HG03280 (cell line): ENCODE measurements at regions not wholly inside any gene's neighbourhood (a gene's known extent, or its start where the extent isn't known, plus 50 kb on each side); places are given as distances from the start of the nearest gene placed in this dataset.
"Not testable (repeated sequence)": the region's sequence is repeated elsewhere in the genome, so short reads cannot be mapped to it uniquely, and the experiment has no call there.

Experiments
- ATAC-seq: cut with Tn5 transposase; IDR thresholded peaks from one replicate; pipeline ENCODE4 v1.9.1; 2021; ENCODE audit warnings: mild to moderate bottlenecking, moderate library complexity; ENCODE audit not compliant: unreplicated experiment

DNA sequence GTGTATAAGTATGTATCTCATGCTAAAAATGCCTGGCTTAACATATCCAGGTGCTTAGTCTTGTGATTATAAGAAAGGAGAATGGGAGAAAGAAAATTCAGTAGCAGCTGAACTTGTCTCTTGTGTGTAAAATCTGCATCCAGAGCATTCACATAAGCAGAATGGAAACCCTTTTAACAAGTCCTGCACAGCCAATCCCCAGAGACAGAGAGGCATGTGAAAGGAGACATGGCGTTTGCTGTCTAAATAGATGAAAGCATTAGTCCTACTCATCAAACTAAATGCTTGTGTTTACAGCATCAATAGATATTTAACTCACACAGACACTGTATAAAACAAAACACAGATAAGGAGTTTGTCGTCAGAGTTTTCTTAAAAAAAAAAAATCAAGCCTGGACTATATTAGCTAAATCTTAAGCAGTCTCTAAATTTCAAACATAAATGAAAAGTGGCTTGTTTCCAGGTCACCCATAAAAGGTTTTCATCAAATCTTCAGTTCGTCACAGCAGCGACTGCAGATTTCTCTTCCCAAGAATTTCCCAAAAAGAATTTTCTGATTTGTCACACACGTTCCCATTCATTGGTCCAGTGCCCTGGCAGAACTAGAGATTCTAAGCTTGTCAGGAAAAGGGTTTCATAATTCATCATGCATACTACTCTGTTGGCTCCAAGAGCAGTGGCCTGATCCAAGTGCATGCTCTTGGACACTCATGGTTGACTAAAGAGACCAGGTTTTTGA lies 249.2 kb downstream of the BTG1 start:
- no peak for ATAC-seq

- ATAC-seq: no peak
These were observed 250.7 kb downstream of the BTG1 start for GRCh38 chr12:91894911-91895310.

DNA sequence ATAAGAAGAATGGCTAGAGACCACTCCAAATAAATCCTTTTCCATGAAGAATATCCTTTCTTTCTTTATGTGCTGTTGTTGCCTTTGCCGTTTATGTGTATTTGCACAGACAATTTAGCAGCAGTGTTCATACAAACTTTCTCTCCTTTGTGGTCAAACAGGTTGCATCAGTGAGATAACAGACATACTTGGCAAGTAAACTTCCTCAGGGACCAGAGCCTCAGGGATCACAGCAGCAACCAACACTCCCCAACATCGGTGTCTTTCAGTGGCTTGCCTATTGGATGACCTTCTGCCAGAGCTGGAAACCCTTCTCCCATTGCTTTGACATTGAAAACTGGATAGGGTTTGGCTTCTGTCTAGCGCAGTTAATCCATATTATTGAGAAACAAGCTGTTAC lies 252.2 kb downstream of the BTG1 start:
- no peak for ATAC-seq

DNA sequence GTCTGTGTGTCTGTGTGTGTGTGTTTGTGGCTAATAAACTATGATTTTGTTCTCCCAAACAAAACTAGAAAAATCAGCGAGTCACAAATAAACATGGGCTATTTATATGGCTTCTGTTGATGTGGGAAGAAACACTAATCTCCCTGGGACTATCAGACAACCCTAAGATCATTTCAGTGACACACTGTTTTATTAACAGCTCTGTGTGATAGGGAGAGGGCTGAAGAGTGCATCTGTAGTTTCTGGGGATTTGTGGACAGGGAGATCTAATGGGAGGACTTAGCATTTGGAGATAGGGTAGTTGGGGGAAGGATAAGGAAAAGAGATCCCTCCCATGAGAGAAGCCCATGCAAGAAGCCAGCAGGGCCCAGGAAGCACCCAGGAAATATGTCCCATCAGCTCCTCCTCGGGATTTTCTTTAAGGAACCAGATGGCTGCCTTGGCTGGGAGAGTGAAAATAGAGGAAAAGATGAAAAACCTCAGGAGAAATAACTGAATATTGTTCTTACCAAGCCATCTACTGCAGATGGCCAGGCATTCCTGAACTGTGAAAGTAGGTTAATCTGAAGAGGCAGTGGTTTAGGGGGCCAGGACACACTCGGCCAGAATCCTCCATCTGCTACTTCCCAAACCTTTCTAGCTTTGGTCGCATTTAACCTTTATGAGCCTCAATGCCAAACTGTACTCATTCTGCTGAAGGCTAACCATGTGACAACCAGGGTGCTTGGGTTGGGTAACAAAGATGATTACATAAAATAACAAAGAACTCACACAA lies 253.4 kb downstream of the BTG1 start:
- ATAC-seq: no peak

- no peak for ATAC-seq
These were observed 254.9 kb downstream of the BTG1 start for GRCh38 chr12:91890742-91891141.

GRCh38 chr12:91889910-91890309 lies 255.7 kb downstream of the BTG1 start:
- no peak for ATAC-seq

GRCh38 chr12:91889059-91889458 lies 256.6 kb downstream of the BTG1 start:
- no peak for ATAC-seq

- ATAC-seq: no peak
These were observed 257.7 kb downstream of the BTG1 start for GRCh38 chr12:91887957-91888356.

DNA sequence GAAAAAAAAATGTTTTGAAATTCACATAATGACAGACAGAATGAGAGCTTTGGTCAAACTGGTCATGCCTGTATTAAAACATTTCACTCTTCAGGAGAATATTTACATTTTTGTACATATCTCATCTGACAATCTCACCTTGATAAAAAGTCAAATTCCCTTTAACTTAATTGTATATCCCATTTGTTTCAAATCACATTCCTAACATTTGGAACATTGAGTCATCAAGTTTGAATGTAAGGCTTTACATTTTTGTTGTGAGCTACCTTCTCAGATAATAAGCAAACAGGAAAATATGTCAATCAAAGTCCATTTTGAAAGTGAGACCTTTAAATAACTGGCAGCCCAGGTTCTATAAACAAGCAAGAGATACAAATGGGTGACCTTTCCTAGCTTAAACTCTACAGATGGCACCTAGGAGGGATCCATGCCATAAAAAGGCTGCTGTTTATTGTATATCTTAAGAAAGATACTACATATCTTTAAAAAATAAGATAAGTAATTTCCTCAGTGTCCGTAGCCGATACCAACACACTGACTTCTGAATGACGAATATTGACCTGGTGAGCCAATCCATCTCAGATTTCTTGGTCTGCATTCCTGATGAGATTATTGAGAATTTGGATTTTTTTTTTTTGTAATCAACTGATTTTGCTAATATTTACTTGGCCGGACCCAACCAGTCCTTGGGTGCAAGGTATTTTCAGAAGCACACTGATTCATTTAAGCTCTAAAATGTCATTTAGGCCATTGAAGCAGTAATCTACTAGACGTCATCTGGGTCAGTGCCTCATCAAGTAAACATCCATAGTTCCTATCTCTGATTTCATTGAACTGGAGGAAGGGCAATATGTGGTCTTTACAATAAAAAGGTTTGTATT lies 259.6 kb downstream of the BTG1 start:
- no peak for ATAC-seq

DNA sequence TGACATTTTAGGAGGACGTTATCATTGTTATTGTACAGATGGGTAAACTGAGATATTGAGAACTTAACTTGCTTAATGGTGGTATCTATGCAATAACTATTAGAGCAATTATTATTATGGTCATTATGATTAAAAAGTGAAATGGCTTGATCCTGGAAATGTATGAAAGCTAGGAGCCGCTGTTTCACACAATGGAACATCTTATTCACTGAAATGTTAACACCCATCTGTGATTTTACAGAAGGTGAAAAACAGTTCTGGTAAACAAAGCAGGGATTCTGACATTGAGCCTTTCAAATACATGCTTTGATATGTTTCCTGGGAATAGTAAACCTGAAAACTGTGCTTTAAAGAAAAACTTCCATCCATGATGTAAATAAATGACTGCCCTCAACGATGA lies 261.4 kb downstream of the BTG1 start:
- no peak for ATAC-seq

- no peak for ATAC-seq
These were observed 261.8 kb downstream of the BTG1 start for GRCh38 chr12:91883811-91884210.

DNA sequence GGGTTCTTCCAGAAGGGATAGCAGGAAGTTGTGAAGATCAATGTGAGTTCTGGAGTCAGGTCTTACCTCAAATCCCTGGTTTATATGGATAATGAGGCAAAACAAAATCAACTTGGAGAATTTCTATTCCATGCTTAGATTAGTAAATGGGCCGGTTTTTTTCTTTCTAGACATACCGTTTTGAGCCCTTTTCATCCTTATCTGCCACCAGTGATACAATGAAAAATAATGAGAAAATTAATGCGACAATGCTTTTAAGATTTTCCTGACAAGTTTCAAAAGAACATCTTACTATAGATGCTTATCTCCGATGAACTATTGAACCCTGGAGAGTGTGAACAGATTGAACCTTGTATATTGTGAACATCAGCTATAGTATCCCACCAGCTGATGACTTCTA lies 262.7 kb downstream of the BTG1 start:
- no peak for ATAC-seq

DNA sequence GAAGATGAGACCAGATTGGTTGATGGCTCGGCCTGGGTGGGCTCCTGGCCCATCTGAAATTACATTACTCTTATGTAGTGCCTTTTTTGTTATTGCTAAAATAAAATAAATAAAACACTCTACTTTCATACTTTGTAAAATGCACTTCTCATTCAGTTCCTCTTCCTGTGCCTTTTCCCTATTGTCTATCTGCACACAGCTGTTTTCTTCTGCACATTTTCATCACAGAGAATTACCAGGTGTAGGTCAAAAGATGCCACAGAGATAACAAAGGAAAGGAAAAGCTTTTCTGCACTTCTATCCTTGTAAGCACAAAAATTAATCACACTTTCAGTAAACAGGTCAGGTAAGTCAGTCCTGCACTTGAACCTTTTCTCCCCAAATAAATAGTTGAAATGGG lies 265.1 kb downstream of the BTG1 start:
- no peak for ATAC-seq

GRCh38 chr12:91877456-91878235 lies 268.0 kb downstream of the BTG1 start:
- ATAC-seq: no peak

DNA sequence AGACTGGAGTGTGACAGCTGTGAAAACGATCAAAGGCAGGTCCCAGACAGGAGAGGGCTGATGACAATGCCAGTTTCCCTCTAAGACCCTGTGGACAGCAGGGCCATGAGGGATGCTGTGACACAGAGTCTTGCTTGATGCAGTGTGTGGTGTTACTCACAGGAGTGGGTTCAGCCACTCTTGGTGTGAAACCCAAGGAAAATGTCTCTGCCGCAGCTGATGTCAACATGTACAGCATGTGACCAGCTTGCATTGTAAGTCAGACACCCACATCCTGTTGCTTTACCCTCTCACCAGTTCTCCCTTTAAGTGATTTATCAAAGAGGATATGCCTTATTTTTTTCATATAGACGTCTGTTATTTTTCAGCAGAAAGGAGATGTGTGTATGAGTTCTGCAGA lies 268.6 kb downstream of the BTG1 start:
- no peak for ATAC-seq

- ATAC-seq: not testable (repeated sequence)
These were observed 270.0 kb downstream of the BTG1 start for GRCh38 chr12:91875671-91876070.

DNA sequence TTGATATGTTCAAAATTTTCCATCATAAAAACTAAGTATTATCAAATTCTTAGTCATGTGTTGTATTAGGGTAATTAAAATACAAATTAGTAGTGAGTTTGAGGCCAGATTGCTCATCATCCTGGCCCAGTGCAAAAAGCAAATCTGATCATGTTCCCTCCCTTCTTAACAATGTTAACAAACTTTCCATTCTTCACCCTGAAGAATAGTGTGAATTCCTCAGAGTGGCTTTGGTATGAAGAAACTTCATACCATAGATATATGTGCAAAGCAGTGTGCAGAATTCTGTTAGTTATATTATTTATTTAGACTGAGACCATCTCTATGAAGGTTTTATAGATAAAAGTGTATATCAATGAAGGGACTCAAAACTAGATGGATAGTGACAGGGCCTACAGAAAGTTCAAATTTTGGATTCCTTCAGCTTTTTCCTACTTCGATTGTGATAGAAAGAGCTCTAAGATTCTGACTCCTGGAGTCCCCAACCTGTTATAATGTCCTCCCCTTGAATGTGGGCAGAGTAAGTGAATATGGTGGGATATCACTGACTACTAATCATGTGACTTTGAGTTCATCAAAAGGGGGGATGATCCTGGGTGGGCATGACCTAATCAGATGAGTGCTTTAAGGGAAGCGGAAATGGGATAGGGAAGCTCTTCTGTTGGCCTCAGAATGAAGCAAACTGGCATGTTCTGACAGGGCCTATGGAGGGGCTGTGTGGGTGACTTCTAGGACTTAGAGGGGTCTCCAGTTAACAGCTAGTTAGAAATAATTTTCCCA lies 271.4 kb downstream of the BTG1 start:
- ATAC-seq: no peak

- ATAC-seq: no peak
These were observed 273.9 kb downstream of the BTG1 start for GRCh38 chr12:91871751-91872150.

DNA sequence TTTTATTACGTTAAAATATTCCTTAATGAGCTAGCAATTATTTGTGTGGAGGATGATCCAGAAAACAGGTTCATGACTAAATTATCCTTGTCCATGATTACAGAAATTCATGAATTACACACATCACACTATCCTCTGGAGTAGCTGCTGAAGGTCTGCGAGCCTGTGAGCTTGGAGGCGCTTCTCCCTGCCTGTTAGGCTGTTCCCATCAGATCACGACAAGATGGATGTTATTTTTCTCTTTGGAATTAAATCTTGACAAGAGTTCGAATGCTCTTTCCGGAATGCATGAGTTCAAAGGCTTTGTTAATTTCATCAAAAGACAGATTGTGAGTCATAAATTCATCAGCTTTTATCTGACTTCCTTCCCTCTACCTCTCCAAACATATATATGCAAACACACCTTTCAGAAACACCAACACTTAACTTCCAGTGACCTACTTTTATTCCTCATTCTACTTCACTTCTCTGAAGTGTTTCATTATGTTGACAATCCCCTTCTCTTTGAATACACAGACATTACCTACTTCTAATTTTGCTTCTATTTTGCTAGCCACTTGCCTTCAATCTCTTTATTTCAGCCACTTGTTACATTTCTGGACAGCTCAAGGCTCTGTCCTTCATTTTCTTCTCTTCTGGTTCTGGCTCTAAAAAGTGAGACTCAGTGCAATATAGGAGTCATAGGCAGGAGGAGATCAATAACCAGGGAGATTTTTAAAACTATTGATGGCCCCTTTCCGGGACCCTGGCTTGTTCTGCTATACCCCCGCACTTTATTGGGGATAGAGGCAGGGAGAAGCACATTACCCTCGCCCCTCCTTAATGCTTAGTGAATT lies 274.6 kb downstream of the BTG1 start:
- ATAC-seq: no peak
